SK-N-SH treated with all-trans-retinoic acid at 6 μM for 48 hours (cell line): ENCODE measurements at regions not wholly inside any gene's neighbourhood (a gene's known extent, or its start where the extent isn't known, plus 50 kb on each side); places are given as distances from the start of the nearest gene placed in this dataset.

ENCODE experiments used
- ATAC-seq: fragments of 200-7000 bp; cut with Tn5 transposase; 3 replicates; pipeline ENCODE4 v1.9.1; 2020; ENCODE audit warnings: mild to moderate bottlenecking, moderate library complexity
- ARNTL ChIP-seq: fragments of 450-650 bp; formaldehyde crosslinking; IDR thresholded peaks from 2 replicates; pipeline ENCODE4 v1.5.0; 2020; ENCODE audit warnings: low read depth, mild to moderate bottlenecking, moderate library complexity, borderline replicate concordance
- ESRRG ChIP-seq: fragments of 250-450 bp; sonication (Bioruptor Pico); IDR thresholded peaks from 2 replicates; pipeline ENCODE4 v1.6.1; 2021; ENCODE audit warnings: mild to moderate bottlenecking
- OSR1 ChIP-seq: fragments of 250-450 bp; sonication (Bioruptor Pico); IDR thresholded peaks from 2 replicates; pipeline ENCODE4 v1.8.0; 2022; ENCODE audit warnings: moderate library complexity, mild to moderate bottlenecking, inconsistent platforms
- RARB ChIP-seq: fragments of 250-450 bp; sonication (Bioruptor Pico); IDR thresholded peaks from 2 replicates; pipeline ENCODE4 v1.8.0; 2021; ENCODE audit warnings: mild to moderate bottlenecking, moderate library complexity
- TCF4 ChIP-seq: fragments of 250-450 bp; sonication (Bioruptor Pico); IDR thresholded peaks from 2 replicates; pipeline ENCODE4 v1.8.0; 2021; ENCODE audit warnings: mild to moderate bottlenecking, moderate library complexity, borderline replicate concordance
- ZC3H10 ChIP-seq: fragments of 250-450 bp; sonication (Bioruptor Pico); IDR thresholded peaks from 2 replicates; pipeline ENCODE4 v1.5.1; 2021; ENCODE audit warnings: mild to moderate bottlenecking, moderate library complexity
- ZFP3 ChIP-seq: fragments of 250-450 bp; sonication (Bioruptor Pico); IDR thresholded peaks from 2 replicates; pipeline ENCODE4 v1.5.0; 2020; ENCODE audit warnings: mild to moderate bottlenecking, moderate library complexity
- TF ChIP-seq, protein P1 (sequence below): fragments of 250-450 bp; sonication (Bioruptor Pico); IDR thresholded peaks from 2 replicates; pipeline ENCODE4 v1.8.0; 2021; ENCODE audit warnings: low read depth, mild to moderate bottlenecking, moderate library complexity, borderline replicate concordance
- TF ChIP-seq, protein P2 (sequence below): fragments of 250-450 bp; sonication (Bioruptor Pico); IDR thresholded peaks from 2 replicates; pipeline ENCODE4 v1.5.1; 2021; ENCODE audit warnings: mild to moderate bottlenecking, moderate library complexity
- TF ChIP-seq, protein P3 (sequence below): fragments of 250-450 bp; sonication (Bioruptor Pico); IDR thresholded peaks from 2 replicates; pipeline ENCODE4 v1.5.1; 2020; ENCODE audit warnings: low read depth, mild to moderate bottlenecking, moderate library complexity

DNA sequence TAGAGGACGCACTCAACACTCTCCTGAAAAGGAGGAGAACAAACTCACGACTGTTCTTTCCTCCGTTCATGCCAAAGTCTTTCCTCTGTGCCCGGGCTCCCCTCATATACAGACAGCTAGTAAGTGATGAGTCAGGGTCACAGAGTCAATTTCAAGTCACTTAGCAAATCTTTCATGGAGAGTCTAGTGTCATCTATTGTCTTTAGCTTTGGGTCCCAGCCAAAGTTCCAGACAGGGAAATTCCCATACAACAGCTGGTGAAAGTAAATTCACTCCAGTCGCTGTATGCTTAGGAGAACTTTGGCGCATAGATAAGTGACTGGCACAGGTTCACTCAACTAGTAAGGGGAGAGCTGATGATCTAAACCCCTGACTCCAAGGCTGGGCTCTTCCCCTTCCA lies 226.5 kb downstream of the MID1 start:
- no peak; the same call in 2 of the 3 replicates for ATAC-seq
- TF ChIP-seq, protein P1, sequence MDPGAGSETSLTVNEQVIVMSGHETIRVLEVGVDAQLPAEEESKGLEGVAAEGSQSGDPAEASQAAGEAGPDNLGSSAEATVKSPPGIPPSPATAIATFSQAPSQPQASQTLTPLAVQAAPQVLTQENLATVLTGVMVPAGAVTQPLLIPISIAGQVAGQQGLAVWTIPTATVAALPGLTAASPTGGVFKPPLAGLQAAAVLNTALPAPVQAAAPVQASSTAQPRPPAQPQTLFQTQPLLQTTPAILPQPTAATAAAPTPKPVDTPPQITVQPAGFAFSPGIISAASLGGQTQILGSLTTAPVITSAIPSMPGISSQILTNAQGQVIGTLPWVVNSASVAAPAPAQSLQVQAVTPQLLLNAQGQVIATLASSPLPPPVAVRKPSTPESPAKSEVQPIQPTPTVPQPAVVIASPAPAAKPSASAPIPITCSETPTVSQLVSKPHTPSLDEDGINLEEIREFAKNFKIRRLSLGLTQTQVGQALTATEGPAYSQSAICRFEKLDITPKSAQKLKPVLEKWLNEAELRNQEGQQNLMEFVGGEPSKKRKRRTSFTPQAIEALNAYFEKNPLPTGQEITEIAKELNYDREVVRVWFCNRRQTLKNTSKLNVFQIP (CRISPR knock-in tag), result no peak
- 0 out of 2 replicates have a peak, but pooled peaks have one; percentile 26 for TF ChIP-seq ZFP3 (CRISPR knock-in tag)

DNA sequence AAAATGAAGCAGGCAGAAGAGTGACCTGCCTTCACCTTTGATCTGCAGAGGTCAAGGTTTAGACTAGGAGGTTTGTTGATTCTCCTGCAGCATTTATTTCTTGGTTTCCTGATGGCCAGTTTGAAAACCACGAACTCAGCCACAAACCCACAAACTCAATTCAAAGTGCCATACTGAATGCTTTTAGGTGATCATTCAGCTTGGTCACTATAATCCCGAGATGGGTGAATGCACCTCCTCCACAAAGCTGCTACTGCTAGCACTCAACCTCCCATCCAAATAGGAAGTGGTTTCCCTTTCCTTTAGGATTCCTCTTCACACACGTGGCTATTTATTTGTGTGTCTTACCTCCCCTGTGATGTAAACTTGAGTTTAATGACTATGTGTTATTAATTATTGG lies 225.2 kb downstream of the MID1 start:
- TF ChIP-seq, protein P2, sequence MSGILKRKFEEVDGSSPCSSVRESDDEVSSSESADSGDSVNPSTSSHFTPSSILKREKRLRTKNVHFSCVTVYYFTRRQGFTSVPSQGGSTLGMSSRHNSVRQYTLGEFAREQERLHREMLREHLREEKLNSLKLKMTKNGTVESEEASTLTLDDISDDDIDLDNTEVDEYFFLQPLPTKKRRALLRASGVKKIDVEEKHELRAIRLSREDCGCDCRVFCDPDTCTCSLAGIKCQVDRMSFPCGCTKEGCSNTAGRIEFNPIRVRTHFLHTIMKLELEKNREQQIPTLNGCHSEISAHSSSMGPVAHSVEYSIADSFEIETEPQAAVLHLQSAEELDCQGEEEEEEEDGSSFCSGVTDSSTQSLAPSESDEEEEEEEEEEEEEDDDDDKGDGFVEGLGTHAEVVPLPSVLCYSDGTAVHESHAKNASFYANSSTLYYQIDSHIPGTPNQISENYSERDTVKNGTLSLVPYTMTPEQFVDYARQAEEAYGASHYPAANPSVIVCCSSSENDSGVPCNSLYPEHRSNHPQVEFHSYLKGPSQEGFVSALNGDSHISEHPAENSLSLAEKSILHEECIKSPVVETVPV (CRISPR knock-in tag), result no peak
- no peak for TF ChIP-seq ARNTL (CRISPR knock-in tag)
- no peak for TF ChIP-seq OSR1 (CRISPR knock-in tag)
- TF ChIP-seq, protein P3, sequence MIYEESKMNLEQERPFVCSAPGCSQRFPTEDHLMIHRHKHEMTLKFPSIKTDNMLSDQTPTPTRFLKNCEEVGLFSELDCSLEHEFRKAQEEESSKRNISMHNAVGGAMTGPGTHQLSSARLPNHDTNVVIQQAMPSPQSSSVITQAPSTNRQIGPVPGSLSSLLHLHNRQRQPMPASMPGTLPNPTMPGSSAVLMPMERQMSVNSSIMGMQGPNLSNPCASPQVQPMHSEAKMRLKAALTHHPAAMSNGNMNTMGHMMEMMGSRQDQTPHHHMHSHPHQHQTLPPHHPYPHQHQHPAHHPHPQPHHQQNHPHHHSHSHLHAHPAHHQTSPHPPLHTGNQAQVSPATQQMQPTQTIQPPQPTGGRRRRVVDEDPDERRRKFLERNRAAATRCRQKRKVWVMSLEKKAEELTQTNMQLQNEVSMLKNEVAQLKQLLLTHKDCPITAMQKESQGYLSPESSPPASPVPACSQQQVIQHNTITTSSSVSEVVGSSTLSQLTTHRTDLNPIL (CRISPR knock-in tag), result no peak
- TF ChIP-seq, protein P1 (CRISPR knock-in tag), result no peak
- TF ChIP-seq RARB (CRISPR knock-in tag), result no peak
- TF ChIP-seq TCF4 (CRISPR knock-in tag), result no peak
- no peak for TF ChIP-seq ZC3H10 (CRISPR knock-in tag)
- TF ChIP-seq ESRRG (CRISPR knock-in tag), result no peak
- ATAC-seq, result no peak
